A673 (cell line): ENCODE measurements at regions not wholly inside any gene's neighbourhood (a gene's known extent, or its start where the extent isn't known, plus 50 kb on each side); places are given as distances from the start of the nearest gene placed in this dataset.

Source experiments
- CTCF ChIP-seq: fragments of 300-800, 200-600 bp; sonication (generic); conservative IDR thresholded peaks from 2 replicates; pipeline ENCODE4 v1.5.1; 2017; ENCODE audit warnings: low read depth, mild to moderate bottlenecking, antibody characterized with exemption, low read length, moderate library complexity, mixed read lengths
- EZH2 ChIP-seq: fragments of 200-600 bp; sonication (generic); IDR thresholded peaks from 2 replicates; pipeline ENCODE4 v1.6.1; 2017; ENCODE audit warnings: borderline replicate concordance, low read depth, mild to moderate bottlenecking, mixed read lengths, antibody characterized with exemption, low read length; ENCODE audit not compliant: poor library complexity, severe bottlenecking

GRCh38 chr9:136611119-136611518, 51.6 kb upstream of the EGFL7 start:
- TF ChIP-seq CTCF (no peak), EZH2 (no peak)
